Activated CD8-positive, alpha-beta memory T cell treated with anti-CD3 and anti-CD28 coated beads for 4 hours (primary cell): ENCODE measurements at regions not wholly inside any gene's neighbourhood (a gene's known extent, or its start where the extent isn't known, plus 50 kb on each side); places are given as distances from the start of the nearest gene placed in this dataset.
"Not testable (repeated sequence)": the region's sequence is repeated elsewhere in the genome, so short reads cannot be mapped to it uniquely, and the experiment has no call there.

ENCODE experiments used
- DNase-seq, 2 donors: peaks; one replicate each; pipeline ENCODE4 v3.0.0-alpha.2; 2020; ENCODE audit warnings: low read depth in 2 of 2

DNA sequence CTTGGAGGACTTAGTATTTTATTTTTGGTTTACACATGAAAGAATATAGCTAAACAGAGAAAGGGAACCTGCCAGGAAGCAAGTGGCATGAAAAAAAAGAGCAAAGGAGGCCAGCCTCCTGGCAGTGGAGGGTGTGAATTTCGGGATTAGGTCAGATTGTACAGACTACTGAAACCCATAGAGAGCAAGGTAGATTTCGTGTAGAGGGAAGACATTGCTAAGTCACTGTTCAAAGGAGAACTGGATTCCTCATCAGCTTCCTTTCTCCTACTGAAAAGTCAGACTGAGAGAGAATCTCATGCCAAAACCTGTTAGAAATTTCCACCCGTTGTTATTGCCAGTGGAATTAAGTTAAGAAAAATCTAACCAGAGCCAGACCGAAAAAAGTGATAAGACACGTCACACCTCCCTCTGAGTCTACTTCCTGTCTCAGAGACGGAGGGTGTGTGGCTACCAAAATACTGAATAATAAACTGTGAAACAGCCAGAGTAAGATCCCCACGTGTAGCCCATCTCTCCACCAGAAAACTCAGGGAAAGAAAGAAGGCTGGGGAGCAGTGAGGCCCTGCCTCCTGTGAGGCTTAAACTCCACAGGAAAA is 118.8 kb downstream of the SKIDA1 start:
- no peak for DNase-seq

GRCh38 chr10:21405981-21406380 is 119.5 kb downstream of the SKIDA1 start:
- no peak for DNase-seq

DNA sequence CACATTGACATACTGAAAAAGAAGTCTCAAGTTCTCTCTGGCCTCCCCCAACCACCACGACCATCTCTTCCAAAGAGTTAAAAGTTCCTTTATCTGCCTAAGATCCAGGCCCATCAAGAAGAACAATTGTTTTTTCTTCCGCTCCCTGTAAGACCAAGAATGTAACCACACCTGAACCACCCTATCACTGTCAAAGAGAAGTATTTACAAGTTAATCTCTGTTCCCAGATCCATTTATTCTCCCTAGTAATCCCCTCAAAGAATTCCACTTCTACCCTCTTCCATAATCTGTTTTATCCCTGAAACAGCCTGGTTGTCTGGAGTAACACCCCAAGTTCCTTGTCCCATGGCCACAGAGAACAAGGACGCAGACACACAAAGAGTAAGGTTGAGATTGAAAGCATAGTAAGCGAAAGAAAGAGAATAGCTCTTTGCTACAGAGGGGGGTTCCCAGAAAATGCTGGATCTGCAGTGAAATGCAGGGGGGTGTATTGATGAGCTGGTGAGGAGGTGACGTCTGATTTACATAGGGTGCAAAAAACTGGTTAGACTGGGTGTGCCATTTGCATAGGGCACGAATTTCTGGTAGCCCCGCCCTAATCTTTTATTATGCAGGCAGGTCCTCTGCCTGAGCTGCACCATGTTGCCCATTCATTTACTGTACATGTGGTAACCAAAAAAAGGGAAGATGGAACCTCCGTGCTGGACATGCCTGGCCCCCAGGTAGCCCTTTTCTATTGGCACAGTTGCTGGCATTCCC is 122.0 kb downstream of the SKIDA1 start:
- DNase-seq, result no peak

DNA sequence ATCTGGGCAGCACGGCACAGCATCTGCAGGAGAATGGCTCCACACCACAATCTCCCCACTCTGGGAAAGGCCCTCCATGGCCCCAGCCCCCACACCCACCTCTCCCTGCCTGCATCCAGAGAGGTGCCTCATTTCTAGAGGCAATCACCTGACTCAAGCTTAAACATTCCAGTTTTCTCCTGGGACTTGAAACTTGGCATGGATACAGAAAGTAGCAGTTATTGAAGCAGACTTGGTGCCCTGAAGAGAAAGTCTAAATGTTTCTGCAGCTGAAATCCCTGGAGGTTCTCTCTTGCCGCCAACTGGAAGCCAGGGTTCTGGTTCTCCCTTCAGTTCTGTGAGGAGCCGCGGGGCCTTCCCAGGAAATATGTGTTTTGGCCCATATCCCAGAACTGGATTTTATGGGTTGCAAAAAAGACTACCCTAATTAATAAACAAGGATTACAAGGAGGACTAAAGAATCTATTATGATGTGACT is 122.8 kb downstream of the SKIDA1 start:
- no peak for DNase-seq

GRCh38 chr10:21401196-21401595 is 124.3 kb downstream of the SKIDA1 start:
- no peak for DNase-seq

DNA sequence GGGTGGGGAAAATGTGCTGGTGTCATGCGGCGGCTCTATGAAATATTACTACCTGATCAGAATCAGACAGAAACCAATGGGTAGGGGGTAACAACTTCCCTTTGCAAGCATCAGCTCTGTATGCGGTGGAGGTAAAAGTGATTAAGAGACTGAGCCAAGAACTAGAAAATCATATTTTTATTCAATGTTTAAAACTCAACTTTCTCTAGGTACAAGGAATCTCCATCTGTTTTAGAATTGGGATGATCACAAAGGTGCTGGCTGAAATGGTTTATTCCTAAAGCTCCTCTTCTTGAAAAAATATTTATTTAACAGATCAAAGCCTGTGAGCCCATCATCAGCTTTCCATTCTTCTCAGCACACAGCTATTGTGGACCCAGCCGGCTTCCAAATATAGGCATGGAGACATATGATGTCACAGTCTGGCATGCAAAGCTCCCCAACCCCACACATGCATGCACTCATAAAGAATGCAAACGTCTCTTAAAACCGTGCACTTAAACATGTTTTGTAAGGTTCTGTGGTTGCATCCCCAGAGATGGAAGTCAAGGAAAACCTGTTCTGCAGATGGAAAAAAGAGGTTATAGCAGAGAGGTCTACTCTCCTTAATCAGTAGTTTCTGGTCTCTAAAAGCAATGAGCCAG is 126.0 kb downstream of the SKIDA1 start:
- DNase-seq, result no peak

GRCh38 chr10:21398563-21399231 is 126.8 kb downstream of the SKIDA1 start:
- no peak for DNase-seq

DNA sequence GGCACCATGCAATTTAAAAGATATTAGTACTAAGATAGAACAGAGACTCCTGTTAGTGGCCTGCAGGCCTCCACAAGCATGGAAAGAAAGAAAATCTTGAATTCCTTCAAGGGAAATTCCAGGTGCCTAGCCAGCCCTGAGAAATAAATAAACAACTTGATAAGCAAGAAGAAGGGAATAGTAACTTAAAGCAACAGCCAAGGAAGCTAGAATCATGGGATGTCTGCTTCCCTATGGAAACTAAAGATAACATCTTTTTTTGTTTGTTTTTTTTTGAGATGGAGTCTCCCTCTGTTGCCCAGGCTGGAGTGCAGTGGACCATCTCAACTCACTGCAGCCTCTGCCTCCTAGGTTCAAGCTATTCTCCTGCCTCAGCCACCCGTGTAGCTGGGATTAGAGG is 128.6 kb downstream of the SKIDA1 start:
- DNase-seq, result no peak

DNA sequence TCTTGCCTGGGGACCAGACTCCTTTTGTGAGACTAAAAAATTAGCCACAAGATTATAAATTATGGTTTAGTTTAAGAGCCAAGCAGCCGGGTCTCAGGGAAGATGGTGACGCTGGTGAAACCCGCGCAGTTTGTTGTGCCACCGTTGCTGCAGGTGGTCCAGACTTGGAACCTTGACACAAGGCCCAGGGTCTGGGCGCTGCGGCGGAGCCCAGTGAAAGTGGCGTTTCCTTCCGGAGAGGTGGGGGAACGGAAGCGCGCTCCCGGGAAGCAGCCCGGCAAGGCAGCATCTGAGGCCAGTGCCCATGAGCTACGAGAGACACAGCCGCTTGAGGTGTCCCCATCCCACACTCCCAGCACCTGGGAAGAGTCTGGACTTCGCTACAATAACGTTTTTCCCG is 131.6 kb downstream of the SKIDA1 start:
- DNase-seq, result no peak

DNA sequence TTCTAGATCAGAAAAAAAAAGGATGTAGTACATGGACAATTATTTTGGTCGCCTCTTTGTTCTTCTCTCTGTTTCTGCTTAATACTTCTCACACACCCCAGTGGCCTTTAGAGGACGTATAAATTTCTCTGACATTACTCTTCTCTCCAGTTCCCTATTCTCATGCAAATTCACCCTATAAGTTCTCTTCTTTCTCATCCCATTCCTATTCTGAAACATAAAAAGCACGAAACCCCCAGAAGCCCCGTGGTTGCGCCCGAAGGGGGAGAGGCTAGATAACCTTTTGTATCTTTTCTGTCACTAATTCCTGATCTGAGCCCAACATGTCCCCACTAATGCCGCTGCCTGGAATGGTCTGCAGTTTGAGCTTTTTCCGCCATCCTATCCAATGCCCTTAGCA is 136.9 kb downstream of the SKIDA1 start:
- DNase-seq, result no peak

- DNase-seq, result no peak
Measured at GRCh38 chr10:21387868-21388267, 137.6 kb downstream of the SKIDA1 start.

DNA sequence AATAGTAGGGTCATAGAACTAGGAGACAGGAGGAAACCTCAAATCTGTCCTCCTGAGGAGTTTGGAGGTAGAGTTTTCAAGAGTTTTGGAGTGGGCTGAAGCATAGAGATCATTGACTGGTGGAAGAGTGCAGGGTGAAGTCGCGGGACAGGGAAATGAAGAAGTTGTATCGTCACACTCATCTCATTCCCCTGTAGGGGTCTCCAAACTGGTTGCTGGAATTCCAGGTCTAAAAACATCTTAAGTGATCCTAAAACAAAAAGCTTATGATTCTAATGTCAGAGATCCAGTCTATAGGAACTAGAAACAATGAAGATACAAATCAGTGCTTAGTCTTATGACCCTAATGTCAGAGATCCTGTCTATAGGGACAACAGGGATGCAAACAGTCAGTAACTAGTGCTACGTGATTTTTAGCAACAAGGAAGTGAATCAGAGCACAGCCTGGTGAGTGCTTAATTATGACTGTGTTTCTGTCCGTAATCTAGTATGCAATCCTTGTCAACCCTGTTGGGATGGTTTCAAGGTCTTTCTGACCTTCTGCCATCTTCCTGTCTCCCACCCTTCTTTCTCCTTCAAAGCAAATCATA is 139.4 kb downstream of the SKIDA1 start:
- DNase-seq, result no peak

- DNase-seq, result no peak
Measured at GRCh38 chr10:21385536-21385935, 139.9 kb downstream of the SKIDA1 start.

DNA sequence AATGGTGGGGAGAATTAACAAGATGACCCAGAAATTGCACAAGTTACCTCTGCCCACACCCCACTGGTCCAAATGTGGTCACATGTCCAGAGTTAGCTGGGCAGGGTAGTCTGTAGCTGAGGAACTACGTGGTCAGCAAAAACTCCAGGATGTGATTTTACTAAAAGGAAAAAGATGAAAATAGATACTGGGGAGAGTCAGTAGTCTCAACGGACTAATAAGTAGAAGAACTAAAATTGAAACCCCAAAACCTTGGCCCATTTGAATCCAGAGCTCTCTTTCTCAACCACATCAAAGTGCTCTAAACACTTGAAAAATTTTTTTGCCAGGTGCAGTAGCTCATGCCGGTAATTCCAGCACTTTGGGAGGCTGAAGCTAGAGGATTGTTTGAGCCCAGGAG is 146.3 kb downstream of the SKIDA1 start:
- DNase-seq, result no peak

- DNase-seq, result not testable (repeated sequence)
Measured at GRCh38 chr10:21375274-21375673, 150.2 kb downstream of the SKIDA1 start.

DNA sequence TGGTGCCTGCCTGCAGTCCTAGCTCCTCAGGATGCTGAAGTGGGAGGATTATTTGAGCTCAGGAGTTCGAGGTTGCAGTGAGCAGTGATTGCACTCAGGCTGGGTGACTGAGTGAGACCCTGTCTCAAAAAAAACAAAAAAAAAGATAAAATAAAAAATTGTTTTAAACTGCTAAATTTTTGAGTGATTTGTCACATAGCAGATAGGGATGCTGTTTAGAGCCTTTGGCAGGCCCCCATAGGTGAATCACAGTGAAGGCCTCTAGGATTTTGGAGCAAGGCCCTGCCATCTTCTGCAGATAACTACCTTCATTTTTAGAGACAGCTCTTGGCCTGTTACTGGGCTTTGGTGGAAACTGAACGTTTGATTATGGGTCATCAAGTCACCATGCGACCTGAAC is 151.6 kb downstream of the SKIDA1 start:
- DNase-seq, result not testable (repeated sequence)

GRCh38 chr10:21372651-21373410 is 152.7 kb downstream of the SKIDA1 start:
- DNase-seq, result peak in 1 of 2 donors; percentile 2

GRCh38 chr10:21369697-21370096 is 155.8 kb downstream of the SKIDA1 start:
- no peak for DNase-seq

DNA sequence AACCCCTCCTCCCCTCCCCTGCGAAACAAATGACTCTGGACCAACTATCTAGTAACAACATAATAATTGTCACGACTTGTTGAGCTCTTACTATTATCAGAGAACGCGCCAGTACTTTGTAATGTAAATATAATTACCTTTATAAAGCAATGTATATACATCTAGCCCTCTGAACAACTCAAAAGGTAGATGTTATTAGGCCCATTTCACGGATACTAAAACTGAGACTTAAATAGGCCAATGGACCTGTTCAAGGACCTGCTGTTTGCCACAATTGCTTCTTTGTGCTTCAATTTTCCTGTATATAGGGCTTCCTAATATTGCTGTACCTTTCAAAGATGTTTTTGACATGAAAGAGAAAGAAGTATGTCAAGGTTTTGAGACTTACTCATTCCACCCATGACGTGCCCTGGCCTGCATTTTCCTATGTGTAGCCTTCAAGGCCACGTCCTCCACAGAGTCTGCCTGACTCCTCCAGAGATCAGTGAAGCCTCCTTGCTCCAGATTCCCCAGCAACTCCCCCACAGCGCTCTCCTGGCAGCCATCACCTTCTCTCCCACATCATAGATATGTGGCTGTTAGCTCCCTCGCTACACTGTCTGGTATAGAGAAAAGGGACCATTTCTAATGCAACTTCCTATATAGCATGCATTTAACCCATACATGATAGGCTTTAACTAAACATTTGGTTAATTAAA is 156.6 kb downstream of the SKIDA1 start:
- no peak for DNase-seq

DNA sequence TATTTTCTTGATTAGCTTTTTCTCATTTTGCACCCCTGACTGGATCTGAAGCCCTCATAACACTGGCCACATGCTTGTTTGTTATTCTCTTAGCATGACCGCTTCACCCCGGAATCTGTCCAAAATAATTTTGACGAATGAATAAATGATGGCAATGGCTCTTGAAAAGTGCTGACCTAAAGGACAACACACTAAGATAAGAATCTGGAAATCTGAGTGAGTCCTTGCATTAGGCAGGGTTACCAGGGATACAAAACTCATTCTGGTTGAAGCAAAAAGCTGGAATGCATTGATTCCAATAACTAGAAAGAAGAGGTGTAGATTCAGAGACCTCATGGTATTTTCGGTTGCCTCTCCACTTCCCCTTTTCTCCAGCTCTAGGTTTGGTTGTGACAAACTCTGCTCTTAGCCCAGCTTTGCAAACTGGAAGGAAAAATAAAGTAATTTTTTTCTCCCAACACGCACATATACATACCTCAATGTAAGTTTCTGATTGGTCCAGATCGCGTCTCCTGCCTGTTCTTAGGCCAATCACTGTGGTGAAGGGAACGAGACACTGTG is 157.4 kb downstream of the SKIDA1 start:
- DNase-seq, result no peak
